GM04503 (cell line): ENCODE measurements at regions not wholly inside any gene's neighbourhood (a gene's known extent, or its start where the extent isn't known, plus 50 kb on each side); places are given as distances from the start of the nearest gene placed in this dataset.
A peak's percentile ranks its signal among the peaks of the same experiment; 100 is the strongest.
"Not testable (repeated sequence)": the region's sequence is repeated elsewhere in the genome, so short reads cannot be mapped to it uniquely, and the experiment has no call there.

Experiments
- DNase-seq: peaks from one replicate; pipeline ENCODE4 v3.0.0-alpha.2; 2012; ENCODE audit warnings: low read depth

GRCh38 chrX:37904833-37905232 is 57.5 kb upstream of the DYNLT3 start:
- DNase-seq: no peak

- DNase-seq: no peak
These were observed 58.2 kb upstream of the DYNLT3 start for GRCh38 chrX:37905436-37906147.

GRCh38 chrX:37906357-37906756 is 59.0 kb upstream of the DYNLT3 start:
- no peak for DNase-seq

DNA sequence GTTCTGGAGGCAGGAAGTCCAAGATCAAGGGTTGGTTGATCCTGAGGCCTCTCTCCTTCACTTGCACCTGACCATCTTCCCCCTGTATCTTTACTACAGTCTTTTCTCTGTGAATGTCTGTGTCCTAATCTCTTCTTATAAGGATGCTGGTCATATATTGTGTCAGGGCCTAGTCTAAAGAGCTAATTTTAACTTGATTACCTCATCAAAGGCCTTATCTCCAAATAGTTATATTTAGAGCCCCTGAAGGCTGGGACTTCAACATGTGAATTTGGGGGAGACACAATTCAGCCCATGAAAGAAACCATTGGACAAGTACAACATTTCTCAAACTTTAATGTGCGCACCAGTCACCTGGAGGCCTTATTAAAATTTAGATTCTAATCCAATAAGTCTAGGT is 62.8 kb upstream of the DYNLT3 start:
- no peak for DNase-seq

DNA sequence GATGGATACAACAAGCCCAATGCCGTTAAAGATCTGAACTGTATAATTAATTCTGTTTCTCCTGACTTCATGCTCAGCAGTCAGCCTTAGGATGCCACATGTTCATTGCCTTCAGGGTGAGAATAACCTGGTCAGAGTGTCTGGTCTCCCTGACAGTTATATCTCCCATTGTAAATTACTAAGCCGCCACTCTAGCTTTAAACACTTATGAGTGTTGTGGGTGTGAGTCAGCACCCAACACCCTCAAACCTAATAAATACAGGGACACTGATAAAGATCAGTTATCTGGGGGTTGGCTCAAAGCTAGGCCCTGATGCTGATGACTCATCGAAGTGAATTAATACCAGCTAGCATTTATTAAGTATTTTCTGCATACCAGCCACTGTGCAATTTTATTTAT is 64.9 kb upstream of the DYNLT3 start:
- DNase-seq: no peak

GRCh38 chrX:37912777-37913176 is 65.4 kb upstream of the DYNLT3 start:
- DNase-seq: no peak

DNA sequence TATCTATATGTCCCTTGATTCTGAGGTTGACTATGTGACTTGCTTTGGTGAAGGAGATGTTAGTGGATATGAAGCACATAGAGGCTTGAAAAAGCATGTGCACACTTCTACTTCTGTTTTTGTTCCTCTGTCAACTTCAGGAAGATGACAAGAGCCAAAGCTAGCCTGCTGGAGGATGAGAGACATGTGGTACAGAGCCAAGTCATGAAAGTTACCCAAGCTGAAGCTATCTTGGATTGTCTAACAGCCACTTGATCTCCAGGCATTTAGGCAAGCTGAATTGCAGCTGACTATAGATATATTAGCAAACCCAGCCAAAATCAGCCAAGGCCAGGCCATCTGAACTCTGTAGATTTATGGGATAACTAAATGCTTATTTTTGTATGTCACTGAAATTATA is 70.8 kb upstream of the DYNLT3 start:
- no peak for DNase-seq

GRCh38 chrX:37918703-37919102 is 71.3 kb upstream of the DYNLT3 start:
- DNase-seq: no peak

DNA sequence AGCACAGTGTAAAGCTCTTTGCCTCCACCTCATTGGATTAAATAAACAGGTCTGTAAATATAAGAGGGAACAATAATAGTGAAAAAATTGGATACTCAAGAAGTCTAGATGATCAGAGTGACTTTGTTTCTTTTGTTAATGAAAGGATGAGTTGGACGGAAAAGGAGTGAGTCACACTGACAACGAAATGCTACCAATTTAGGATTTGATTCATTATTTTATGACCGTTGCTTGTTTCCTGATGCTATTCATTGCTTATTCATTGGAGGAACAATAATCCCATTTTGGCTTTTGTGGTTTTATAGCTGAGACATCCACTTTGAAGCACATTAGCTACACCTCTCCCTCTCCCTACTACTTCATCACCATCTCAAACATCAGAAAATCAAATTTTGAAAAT is 74.4 kb upstream of the DYNLT3 start:
- DNase-seq: peak; percentile 21

- DNase-seq: no peak
These were observed 75.6 kb upstream of the DYNLT3 start for GRCh38 chrX:37922928-37923327.

DNA sequence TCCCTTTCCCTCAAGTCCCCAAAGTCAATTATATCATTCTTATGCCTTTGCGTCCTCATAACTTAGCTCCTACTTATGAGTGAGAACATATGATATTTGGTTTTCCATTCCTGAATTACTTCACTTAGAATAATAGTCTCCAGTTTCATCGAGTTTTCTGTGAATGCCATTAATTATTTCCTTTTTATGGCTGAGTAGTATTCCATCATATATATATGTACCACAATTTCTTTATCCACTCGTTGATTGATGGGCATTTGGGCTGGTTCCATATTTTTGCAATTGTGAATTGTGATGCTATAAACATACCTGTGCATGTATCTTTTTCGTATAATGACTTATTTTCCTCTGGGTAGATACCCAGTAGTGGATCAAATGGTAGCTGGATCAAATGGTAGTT is 78.4 kb upstream of the DYNLT3 start:
- DNase-seq: not testable (repeated sequence)

GRCh38 chrX:37926700-37927099 is 79.3 kb upstream of the DYNLT3 start:
- no peak for DNase-seq

GRCh38 chrX:37942170-37942569 is 64.2 kb upstream of the SYTL5 start:
- DNase-seq: no peak

DNA sequence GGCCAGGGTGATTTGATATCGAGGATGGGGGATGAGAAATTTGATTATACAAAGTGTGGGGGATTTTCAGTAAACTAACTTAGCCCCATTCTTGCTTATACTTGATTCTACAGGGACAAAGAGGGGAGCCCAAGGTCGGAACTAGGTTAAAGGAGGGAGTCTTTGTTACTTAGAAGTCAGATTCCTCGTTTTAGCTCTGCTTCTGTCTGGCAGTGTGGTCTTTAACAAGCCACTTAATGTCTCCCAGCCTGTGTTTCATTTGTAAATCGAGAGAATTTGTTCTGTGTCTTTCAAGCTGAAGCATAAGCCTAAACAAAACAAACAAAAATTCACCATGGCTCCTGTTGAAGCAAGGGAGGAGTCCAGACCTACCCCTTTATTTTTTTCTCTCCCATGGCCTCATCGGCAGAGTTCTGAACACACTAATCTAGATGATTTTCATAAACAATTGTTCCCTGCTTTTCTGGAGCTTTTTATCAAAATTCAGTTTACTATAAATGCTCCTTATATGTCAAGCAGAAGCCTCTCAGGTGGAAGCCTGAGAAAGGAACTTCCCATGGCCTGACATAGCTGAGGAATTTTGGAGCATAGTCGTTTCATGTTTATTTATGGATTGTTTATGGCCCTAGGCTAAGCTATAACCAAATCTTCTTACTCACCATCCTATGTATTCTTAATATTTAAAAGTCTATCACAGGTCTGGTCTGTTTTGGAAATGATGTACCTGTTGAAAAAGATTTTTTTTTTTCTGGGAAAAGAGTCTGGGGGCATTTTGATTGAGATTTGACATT is 62.6 kb upstream of the SYTL5 start:
- no peak for DNase-seq

DNA sequence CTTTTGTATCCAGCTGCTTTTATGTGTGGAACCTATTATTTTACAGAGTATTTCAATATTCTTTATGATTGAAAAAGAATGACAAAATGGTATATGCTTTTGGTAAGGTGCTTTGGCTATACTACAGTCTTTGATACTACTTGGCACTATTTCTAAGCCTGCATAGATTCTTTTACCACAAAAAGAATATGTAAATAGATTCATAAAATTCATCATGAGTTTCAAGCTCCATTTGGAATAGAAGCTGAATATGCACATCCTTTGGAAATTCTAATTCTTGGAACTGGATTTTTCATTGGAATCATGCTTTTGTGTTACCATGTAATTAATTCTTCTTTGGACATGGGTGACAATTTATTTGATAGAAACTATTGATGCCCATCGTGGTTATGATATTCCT is 60.2 kb upstream of the SYTL5 start:
- DNase-seq: no peak

GRCh38 chrX:37955273-37955672 is 51.1 kb upstream of the SYTL5 start:
- DNase-seq: no peak

GRCh38 chrX:37956223-37956622 is 50.1 kb upstream of the SYTL5 start:
- no peak for DNase-seq
